ENCODE measurements at regions not wholly inside any gene's neighbourhood (a gene's known extent, or its start where the extent isn't known, plus 50 kb on each side); places are given as distances from the start of the nearest gene placed in this dataset.

DNA sequence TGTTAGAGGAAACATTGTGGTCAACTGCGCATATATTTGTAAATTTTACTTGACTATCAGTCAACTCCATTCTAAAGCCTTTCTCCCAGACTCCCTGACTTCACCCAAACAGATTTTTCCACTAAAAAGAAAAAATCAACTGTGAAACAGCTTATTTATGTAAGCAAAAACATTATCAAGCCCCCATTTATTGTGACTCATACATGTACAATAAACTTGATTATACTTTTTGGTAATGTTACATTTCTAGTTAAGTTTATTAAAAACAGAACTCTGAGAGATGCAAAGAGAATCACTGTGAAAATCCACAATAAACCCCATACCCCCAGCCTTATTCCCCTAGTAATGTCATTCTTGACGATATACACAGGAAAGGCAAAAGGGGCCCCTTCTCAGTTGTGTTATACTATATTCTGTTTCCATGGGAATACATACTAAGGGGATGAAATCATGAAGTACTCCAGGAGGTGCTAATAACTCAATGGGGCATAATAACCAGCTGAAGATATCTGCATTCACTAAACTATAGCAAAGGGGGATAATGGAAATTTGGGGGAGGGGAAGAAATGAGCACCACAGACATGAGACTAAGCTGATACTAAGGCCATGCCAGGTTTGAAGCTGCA, 616.0 kb downstream of the ACTL7B start:
- Histone ChIP-seq H3K9me3 (ENCODE audit: control insufficient read depth, low read length) (no peaks in the 10 kb centered on the region), H3K4me3 (ENCODE audit: low read length in 2 of 2) (no peak overlapping the region), H3K27ac (ENCODE audit: low read depth in 1 of 2, low read length in 2 of 2) (no peak overlapping the region), H3K36me3 (ENCODE audit: control insufficient read depth in 1 of 2, insufficient read depth in 2 of 2, low read length in 1 of 2) (no peaks in the 10 kb centered on the region), H3K27me3 (ENCODE audit: control insufficient read depth in 1 of 2, insufficient read depth in 2 of 2, low read length in 1 of 2) (no peaks in the 10 kb centered on the region), H3K4me1 (ENCODE audit: control insufficient read depth in 1 of 2, insufficient read depth in 2 of 2, low read length in 2 of 2) (no peaks in the 10 kb centered on the region)
- 64 to 74% methylated on average over 2 of the region's 2 CpGs for WGBS, 2 donors
- DNase-seq: no peak
- intact Hi-C loops (cut with DNase I): no loop called here
- no peak for ATAC-seq (ENCODE audit: low FRiP score)

DNA sequence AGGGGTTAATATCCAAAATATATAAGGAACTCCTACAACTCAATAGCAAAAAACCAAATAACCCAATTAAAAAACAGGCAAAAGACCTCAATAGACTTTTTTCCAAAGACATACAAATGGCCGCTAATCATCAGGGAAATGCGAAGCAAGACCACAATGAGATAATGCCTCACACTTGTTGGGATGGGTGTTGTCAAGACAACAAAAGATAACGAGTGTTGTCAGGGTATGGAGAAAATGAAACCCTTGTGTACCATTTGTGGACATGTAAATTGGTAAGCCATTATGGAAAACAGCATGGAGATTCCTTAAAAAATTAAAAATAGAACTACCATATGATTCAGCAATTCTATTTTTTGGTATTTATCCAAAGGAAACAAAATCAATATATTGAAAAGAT, 620.2 kb downstream of the ACTL7B start:
- 95 to 96% methylated on average over 3 of the region's 3 CpGs for WGBS, 2 donors
- Histone ChIP-seq H3K9me3 (ENCODE audit: control insufficient read depth, low read length) (no peaks in the 10 kb centered on the region), H3K4me1 (ENCODE audit: control insufficient read depth in 1 of 2, insufficient read depth in 2 of 2, low read length in 2 of 2) (no peaks in the 10 kb centered on the region), H3K36me3 (ENCODE audit: control insufficient read depth in 1 of 2, insufficient read depth in 2 of 2, low read length in 1 of 2) (no peaks in the 10 kb centered on the region), H3K27me3 (ENCODE audit: control insufficient read depth in 1 of 2, insufficient read depth in 2 of 2, low read length in 1 of 2) (no peaks in the 10 kb centered on the region), H3K27ac (ENCODE audit: low read depth in 1 of 2, low read length in 2 of 2) (no peak overlapping the region), H3K4me3 (ENCODE audit: low read length in 2 of 2) (no peak overlapping the region)
- ATAC-seq (ENCODE audit: low FRiP score): no peak
- no peak for DNase-seq
- intact Hi-C loops (cut with DNase I): no loop called here

DNA sequence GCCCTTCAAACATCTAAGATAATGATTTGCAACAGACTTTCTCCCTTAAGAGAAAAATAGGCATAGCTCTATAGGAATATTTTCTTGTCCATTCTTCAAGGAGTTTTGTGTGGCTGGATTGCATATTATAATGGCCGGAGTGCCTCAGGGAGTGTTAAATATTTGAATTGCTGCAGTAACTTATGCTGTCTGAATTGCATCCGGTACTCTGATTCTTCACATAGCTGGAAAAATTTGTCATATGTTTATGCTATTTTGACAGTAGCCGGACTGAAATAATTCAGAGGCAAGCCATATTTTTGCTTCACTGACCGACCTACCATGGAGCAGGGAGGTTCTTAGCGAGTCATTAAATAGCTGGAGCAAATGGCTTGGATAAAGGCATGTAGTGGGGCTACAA, 621.0 kb downstream of the ACTL7B start:
- no peak for ATAC-seq (ENCODE audit: low FRiP score)
- Histone ChIP-seq H3K9me3 (ENCODE audit: control insufficient read depth, low read length) (no peaks in the 10 kb centered on the region), H3K36me3 (ENCODE audit: control insufficient read depth in 1 of 2, insufficient read depth in 2 of 2, low read length in 1 of 2) (no peaks in the 10 kb centered on the region), H3K27ac (ENCODE audit: low read depth in 1 of 2, low read length in 2 of 2) (no peak overlapping the region), H3K4me1 (ENCODE audit: control insufficient read depth in 1 of 2, insufficient read depth in 2 of 2, low read length in 2 of 2) (no peaks in the 10 kb centered on the region), H3K27me3 (ENCODE audit: control insufficient read depth in 1 of 2, insufficient read depth in 2 of 2, low read length in 1 of 2) (no peaks in the 10 kb centered on the region), H3K4me3 (ENCODE audit: low read length in 2 of 2) (no peak overlapping the region)
- WGBS, 2 donors: 24 to 25% methylated on average over 5 of the region's 5 CpGs
- intact Hi-C loops (cut with DNase I): no loop called here
- DNase-seq: no peak

DNA sequence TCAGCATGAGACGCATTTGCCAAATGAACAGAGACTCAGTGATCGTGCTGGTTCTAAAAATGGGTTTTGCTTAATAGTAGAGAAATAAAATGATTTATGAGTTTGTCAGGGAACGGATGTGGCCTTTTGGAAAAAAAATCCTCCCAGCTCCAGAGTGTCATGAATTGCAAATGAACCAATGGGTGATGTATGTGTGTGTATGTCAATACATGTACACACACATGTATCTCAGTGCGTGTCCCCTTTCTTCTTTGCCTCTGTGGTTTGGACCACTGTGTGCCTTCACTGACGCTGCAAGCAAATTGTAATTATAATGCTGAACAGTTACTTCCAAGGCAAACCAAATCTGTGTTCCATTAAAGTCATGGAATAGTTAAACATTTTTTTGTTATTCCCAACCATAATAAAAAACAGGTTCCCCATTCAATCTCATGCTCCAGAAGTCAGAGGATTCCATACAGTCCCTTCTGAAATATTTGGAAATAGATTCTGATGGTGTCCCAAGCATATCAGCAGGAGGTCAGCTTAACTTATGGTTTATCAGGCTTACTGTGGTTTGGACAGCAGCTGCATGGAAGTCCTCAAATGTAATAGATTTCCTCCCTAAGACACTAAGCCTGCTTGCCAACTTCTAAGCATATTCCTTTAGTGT, 630.5 kb downstream of the ACTL7B start:
- Histone ChIP-seq H3K27me3 (ENCODE audit: control insufficient read depth in 1 of 2, insufficient read depth in 2 of 2, low read length in 1 of 2) (no peaks in the 10 kb centered on the region), H3K4me1 (ENCODE audit: control insufficient read depth in 1 of 2, insufficient read depth in 2 of 2, low read length in 2 of 2) (no peaks in the 10 kb centered on the region), H3K36me3 (ENCODE audit: control insufficient read depth in 1 of 2, insufficient read depth in 2 of 2, low read length in 1 of 2) (no peaks in the 10 kb centered on the region), H3K9me3 (ENCODE audit: control insufficient read depth, low read length) (peaks cover 1% of the 10 kb centered on the region), H3K27ac (ENCODE audit: low read depth in 1 of 2, low read length in 2 of 2) (no peak overlapping the region), H3K4me3 (ENCODE audit: low read length in 2 of 2) (no peak overlapping the region)
- intact Hi-C loops (cut with DNase I): no loop called here
- ATAC-seq (ENCODE audit: low FRiP score) (no peak), DNase-seq (no peak)
- 32 to 44% methylated on average over 5 of the region's 5 CpGs for WGBS, 2 donors

DNA sequence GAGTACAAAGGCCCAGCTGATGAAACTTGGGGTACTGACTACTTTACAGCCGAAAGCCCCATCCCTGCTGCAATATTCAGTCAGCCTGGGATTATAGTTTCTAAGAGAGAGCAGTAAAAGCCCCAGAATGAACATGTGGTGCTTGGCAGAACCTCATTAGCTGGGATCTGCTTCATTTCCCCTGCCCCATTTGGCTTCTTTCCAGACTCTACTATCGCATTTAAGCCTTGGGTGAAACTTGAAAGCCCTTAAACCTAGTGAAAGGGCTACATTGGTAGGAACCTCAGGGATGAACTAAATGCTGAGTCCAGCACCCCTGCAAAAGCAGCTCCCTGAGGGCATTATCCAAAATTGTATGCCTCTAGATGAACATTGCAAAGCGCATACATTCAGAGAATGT, 631.1 kb downstream of the ACTL7B start:
- Histone ChIP-seq H3K9me3 (ENCODE audit: control insufficient read depth, low read length) (peaks cover 1% of the 10 kb centered on the region), H3K27me3 (ENCODE audit: control insufficient read depth in 1 of 2, insufficient read depth in 2 of 2, low read length in 1 of 2) (no peaks in the 10 kb centered on the region), H3K4me1 (ENCODE audit: control insufficient read depth in 1 of 2, insufficient read depth in 2 of 2, low read length in 2 of 2) (no peaks in the 10 kb centered on the region), H3K36me3 (ENCODE audit: control insufficient read depth in 1 of 2, insufficient read depth in 2 of 2, low read length in 1 of 2) (no peaks in the 10 kb centered on the region), H3K27ac (ENCODE audit: low read depth in 1 of 2, low read length in 2 of 2) (no peak overlapping the region), H3K4me3 (ENCODE audit: low read length in 2 of 2) (no peak overlapping the region)
- ATAC-seq (ENCODE audit: low FRiP score) (no peak), DNase-seq (no peak)
- intact Hi-C loops (cut with DNase I): no loop called here
- WGBS, 2 donors: 38 to 50% methylated on average over 3 of the region's 3 CpGs

DNA sequence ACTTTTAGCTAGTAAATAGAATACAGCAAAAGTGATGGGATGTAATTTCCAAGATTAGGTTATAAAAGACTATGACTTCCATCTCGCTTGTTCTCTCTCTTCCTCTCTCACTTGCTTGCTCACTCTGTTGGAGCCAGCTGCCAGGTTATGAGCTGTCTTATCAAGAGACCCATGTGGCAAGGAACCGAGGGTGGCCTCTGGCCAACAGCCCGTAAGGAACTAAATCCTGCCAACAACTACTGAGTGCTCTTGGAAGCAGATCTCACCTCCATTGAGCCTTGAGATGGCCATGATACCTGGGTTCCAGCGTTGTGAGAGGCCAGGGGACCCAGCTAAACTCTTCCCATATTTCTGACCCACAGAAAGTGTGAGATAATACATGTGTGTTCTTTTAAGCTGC, 636.1 kb downstream of the ACTL7B start:
- 30 to 37% methylated on average over 4 of the region's 4 CpGs for WGBS, 2 donors
- intact Hi-C loops (cut with DNase I): no loop called here
- ATAC-seq (ENCODE audit: low FRiP score) (no peak), DNase-seq (no peak)
- Histone ChIP-seq H3K27me3 (ENCODE audit: control insufficient read depth in 1 of 2, insufficient read depth in 2 of 2, low read length in 1 of 2) (no peaks in the 10 kb centered on the region), H3K27ac (ENCODE audit: low read depth in 1 of 2, low read length in 2 of 2) (no peak overlapping the region), H3K4me1 (ENCODE audit: control insufficient read depth in 1 of 2, insufficient read depth in 2 of 2, low read length in 2 of 2) (no peaks in the 10 kb centered on the region), H3K36me3 (ENCODE audit: control insufficient read depth in 1 of 2, insufficient read depth in 2 of 2, low read length in 1 of 2) (no peaks in the 10 kb centered on the region), H3K9me3 (ENCODE audit: control insufficient read depth, low read length) (no peaks in the 10 kb centered on the region), H3K4me3 (ENCODE audit: low read length in 2 of 2) (no peak overlapping the region)

DNA sequence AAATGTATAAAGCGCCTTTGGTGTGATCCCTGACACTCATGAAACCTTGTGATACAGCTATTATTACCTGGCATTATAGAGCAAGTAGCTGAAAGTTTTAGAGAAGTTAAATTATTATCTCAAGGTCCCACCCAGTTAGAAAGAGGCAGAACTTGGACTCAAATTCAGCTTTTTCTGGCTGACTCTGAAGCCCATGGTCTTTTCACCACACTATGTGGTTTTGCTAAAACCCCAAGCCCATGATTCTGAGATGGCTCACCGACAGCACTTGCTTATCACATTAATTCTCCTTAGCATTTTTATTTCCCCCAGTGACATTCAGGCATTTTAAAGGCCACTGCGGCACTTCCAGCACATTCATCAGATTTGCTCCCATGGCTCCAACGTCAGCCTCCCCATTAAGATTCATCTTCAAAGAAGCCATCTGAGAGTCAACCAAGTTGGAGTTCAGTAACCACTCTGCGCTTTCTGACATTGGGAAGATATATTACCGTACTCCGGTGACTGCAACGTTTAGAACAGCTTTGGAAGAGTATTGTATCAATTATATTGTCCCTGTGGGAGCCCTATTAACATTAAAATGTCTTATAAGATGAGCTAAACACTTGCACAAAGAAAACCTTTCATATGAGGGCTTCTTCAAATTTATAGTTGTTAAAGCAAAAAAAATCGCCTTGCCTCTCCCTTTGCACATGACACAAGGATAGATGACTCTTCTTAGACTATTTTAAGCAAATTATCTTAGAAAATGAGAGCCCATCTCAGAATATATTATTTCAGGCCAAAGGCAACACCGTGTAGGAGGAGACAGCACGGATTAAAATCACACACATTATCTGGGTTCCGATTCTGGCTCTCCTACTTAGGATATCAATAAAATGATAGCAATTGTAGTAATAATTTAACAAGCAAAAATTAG, 638.1 kb downstream of the ACTL7B start:
- WGBS, 2 donors: 54 to 65% methylated on average over 12 of the region's 12 CpGs
- Histone ChIP-seq H3K9me3 (ENCODE audit: control insufficient read depth, low read length) (no peaks in the 10 kb centered on the region), H3K4me1 (ENCODE audit: control insufficient read depth in 1 of 2, insufficient read depth in 2 of 2, low read length in 2 of 2) (no peaks in the 10 kb centered on the region), H3K27ac (ENCODE audit: low read depth in 1 of 2, low read length in 2 of 2) (no peak overlapping the region), H3K4me3 (ENCODE audit: low read length in 2 of 2) (no peak overlapping the region), H3K27me3 (ENCODE audit: control insufficient read depth in 1 of 2, insufficient read depth in 2 of 2, low read length in 1 of 2) (no peaks in the 10 kb centered on the region), H3K36me3 (ENCODE audit: control insufficient read depth in 1 of 2, insufficient read depth in 2 of 2, low read length in 1 of 2) (no peaks in the 10 kb centered on the region)
- DNase-seq: no peak
- no peak for ATAC-seq (ENCODE audit: low FRiP score)
- intact Hi-C loops (cut with DNase I): no loop called here

DNA sequence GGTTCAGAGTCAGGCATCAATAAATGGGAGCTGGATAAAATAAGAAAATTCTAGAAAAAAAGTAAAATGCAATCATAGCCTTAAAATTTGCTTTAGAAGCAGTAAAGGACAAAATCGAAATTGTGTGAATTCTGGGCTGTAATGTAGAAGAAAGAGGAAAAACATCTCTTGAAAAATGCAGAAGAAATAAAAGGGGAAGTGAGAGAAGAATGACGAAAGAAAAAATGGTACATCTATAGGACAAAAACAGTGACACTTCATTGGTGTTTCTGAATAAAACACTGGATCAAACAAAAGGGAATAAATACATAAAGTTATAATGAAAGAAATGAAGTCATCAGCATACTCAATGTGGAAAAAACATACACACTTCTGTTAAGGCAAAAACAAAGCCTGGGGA, 642.3 kb downstream of the ACTL7B start:
- DNase-seq (no peak), ATAC-seq (ENCODE audit: low FRiP score) (no peak)
- Histone ChIP-seq H3K27ac (ENCODE audit: low read depth in 1 of 2, low read length in 2 of 2) (no peak overlapping the region), H3K27me3 (ENCODE audit: control insufficient read depth in 1 of 2, insufficient read depth in 2 of 2, low read length in 1 of 2) (no peaks in the 10 kb centered on the region), H3K9me3 (ENCODE audit: control insufficient read depth, low read length) (no peaks in the 10 kb centered on the region), H3K4me3 (ENCODE audit: low read length in 2 of 2) (no peak overlapping the region), H3K4me1 (ENCODE audit: control insufficient read depth in 1 of 2, insufficient read depth in 2 of 2, low read length in 2 of 2) (no peaks in the 10 kb centered on the region), H3K36me3 (ENCODE audit: control insufficient read depth in 1 of 2, insufficient read depth in 2 of 2, low read length in 1 of 2) (no peaks in the 10 kb centered on the region)
- 70 to 71% methylated on average over 2 of the region's 2 CpGs for WGBS, 2 donors
- intact Hi-C loops (cut with DNase I): no loop called here
